Fibroblast of villous mesenchyme (primary cell): ENCODE measurements at regions not wholly inside any gene's neighbourhood (a gene's known extent, or its start where the extent isn't known, plus 50 kb on each side); places are given as distances from the start of the nearest gene placed in this dataset.

ENCODE experiments used
- DNase-seq: peaks from one replicate; pipeline ENCODE4 v3.0.0-alpha.2; 2010; ENCODE audit warnings: low read depth
- H3K4me3 ChIP-seq: 2 replicates; pipeline ENCODE4 v1.5.1; 2011; ENCODE audit warnings: low read depth, mild to moderate bottlenecking, low read length
- TF ChIP-seq, protein P1 (sequence below): IDR thresholded peaks from 2 replicates; pipeline ENCODE4 v1.5.1; 2012; ENCODE audit warnings: low read depth, mild to moderate bottlenecking, low read length; ENCODE audit not compliant: insufficient read depth

DNA sequence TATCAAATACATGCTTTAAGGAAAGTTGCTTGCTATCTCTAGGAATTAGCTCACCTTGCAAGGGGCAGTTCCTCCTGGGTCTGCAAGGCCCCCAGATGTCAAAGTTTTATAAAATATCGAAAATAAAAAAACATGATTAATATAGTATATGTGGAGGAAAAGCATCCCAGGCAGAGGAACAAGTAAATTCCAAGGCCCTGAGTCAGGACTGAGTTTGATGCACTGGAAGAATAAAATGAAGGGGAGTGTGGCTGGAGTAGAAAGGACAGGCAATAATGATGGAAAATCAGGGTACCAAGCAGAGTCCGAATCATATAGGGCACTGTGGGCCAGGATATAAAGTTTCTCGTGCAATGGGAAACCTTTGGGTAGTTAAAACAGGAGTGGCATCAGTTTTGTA, 112.4 kb upstream of the EEPD1 start:
- H3K4me3 ChIP-seq: no peak overlapping the region
- DNase-seq: peak; percentile 20
- TF ChIP-seq, protein P1, sequence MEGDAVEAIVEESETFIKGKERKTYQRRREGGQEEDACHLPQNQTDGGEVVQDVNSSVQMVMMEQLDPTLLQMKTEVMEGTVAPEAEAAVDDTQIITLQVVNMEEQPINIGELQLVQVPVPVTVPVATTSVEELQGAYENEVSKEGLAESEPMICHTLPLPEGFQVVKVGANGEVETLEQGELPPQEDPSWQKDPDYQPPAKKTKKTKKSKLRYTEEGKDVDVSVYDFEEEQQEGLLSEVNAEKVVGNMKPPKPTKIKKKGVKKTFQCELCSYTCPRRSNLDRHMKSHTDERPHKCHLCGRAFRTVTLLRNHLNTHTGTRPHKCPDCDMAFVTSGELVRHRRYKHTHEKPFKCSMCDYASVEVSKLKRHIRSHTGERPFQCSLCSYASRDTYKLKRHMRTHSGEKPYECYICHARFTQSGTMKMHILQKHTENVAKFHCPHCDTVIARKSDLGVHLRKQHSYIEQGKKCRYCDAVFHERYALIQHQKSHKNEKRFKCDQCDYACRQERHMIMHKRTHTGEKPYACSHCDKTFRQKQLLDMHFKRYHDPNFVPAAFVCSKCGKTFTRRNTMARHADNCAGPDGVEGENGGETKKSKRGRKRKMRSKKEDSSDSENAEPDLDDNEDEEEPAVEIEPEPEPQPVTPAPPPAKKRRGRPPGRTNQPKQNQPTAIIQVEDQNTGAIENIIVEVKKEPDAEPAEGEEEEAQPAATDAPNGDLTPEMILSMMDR: no peak

GRCh38 chr7:36044101-36044892, 108.8 kb upstream of the EEPD1 start:
- no peak overlapping the region for H3K4me3 ChIP-seq
- TF ChIP-seq, protein P1: no peak
- no peak for DNase-seq

DNA sequence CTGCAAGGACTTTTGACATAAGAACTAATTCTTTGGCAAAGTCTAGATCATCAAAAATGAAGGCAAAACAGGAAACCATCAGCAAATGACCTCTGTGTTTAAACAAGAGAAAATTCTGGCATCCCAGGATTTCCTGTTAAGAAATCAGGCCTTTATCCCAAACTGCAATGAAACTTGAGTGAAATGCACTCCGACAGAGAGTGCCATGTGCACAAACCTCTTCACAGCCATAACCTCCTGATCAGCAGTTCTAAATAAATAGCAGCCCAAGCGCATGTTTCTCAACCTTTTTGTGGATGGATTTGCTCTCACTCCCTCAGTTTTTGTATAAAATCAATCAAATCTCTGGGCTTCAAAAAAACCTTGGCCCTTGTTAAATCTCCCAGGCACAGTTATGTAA, 107.7 kb upstream of the EEPD1 start:
- peak; percentile 79 for DNase-seq
- H3K4me3 ChIP-seq: no peak overlapping the region
- TF ChIP-seq, protein P1: no peak

- DNase-seq: no peak
- no peak overlapping the region for H3K4me3 ChIP-seq
- TF ChIP-seq, protein P1: no peak
Measured at GRCh38 chr7:36045830-36046341, 107.2 kb upstream of the EEPD1 start.

DNA sequence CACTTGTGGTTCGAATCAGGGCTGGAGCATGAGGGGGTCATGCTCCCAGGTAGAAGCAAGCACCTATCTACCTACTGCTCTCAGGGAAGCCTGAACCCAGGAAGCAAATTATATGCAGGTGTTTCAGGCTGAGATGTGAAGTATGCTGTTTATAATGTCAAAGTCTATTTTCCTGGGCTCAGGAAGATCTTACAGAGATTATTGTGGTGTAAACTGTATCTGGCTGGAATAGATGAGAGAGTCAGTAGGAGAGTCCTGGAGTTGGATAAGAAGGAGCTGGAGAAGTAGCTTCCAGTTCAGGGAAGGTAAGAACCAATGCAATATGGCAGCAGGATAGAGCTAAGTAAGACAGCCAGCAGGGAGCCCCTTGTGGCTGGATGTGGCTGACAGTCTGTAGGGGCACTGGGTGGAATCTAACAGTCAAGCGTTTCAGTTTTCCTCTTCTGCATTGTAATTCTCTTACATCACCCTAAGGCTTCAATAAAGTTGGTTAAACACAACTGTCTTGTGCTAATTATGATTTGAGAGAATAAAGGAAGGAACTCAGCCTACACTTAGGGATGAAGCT, 105.9 kb upstream of the EEPD1 start:
- H3K4me3 ChIP-seq: no peak overlapping the region
- TF ChIP-seq, protein P1: peak; percentile 18
- peak; percentile 6 for DNase-seq

GRCh38 chr7:36048141-36048901, 104.7 kb upstream of the EEPD1 start:
- TF ChIP-seq, protein P1: no peak
- DNase-seq: peak; percentile 94
- H3K4me3 ChIP-seq: no peak overlapping the region
